ENCODE measurements at regions not wholly inside any gene's neighbourhood (a gene's known extent, or its start where the extent isn't known, plus 50 kb on each side); places are given as distances from the start of the nearest gene placed in this dataset.

- no peak for ATAC-seq (ENCODE audit: insufficient read depth, low FRiP score)
- peaks cover 0 to 12% (median 5%) of the 10 kb centered on the region in 3 donors for H3K27me3 ChIP-seq (ENCODE audit: control insufficient read depth in 3 of 3, insufficient read depth in 3 of 3, low read length in 2 of 3)
Observed at GRCh38 chr21:37987668-37988067, 71.4 kb upstream of the KCNJ6 start.

GRCh38 chr21:37993071-37993470 lies 76.8 kb upstream of the KCNJ6 start:
- no peak for TF ChIP-seq CTCF (IDR thresholded peaks at IDR 0.05; ENCODE audit: control extremely low read depth, extremely low read depth)
- no peak for DNase-seq
- H3K4me1 ChIP-seq (ENCODE audit: control insufficient read depth in 5 of 5, insufficient read depth in 5 of 5, low read length in 5 of 5): no peaks in the 10 kb centered on the region
- no peak overlapping the region for H3K4me3 ChIP-seq
- no peak overlapping the region for H3K27ac ChIP-seq (ENCODE audit: low read depth in 1 of 2, low read length in 1 of 2)
- no peak overlapping the region for H3K9ac ChIP-seq (ENCODE audit: insufficient read depth in 1 of 2, low read length in 2 of 2)
- no peak for ATAC-seq (ENCODE audit: insufficient read depth, low FRiP score)
- no peaks in the 10 kb centered on the region for H3K27me3 ChIP-seq (ENCODE audit: control insufficient read depth in 3 of 3, insufficient read depth in 3 of 3, low read length in 2 of 3)
- H3K36me3 ChIP-seq (ENCODE audit: control insufficient read depth in 4 of 4, insufficient read depth in 4 of 4, low read length in 4 of 4): no peaks in the 10 kb centered on the region
- peaks cover 0 to 5% (median 0%) of the 10 kb centered on the region in 4 donors for H3K9me3 ChIP-seq (ENCODE audit: control insufficient read depth in 4 of 4, insufficient read depth in 3 of 4, low read length in 3 of 4)
- 83 to 92% methylated on average over 1 of the region's 1 CpG for WGBS, 2 donors

More at GRCh38 chr21:37987668-37988067, 71.4 kb upstream of the KCNJ6 start:
- no peak overlapping the region for H3K4me3 ChIP-seq
- H3K9me3 ChIP-seq (ENCODE audit: control insufficient read depth in 4 of 4, insufficient read depth in 3 of 4, low read length in 3 of 4): peaks cover 0 to 5% (median 0%) of the 10 kb centered on the region in 4 donors
- peaks cover 0 to 8% (median 0%) of the 10 kb centered on the region in 5 donors for H3K4me1 ChIP-seq (ENCODE audit: control insufficient read depth in 5 of 5, insufficient read depth in 5 of 5, low read length in 5 of 5)
- no peak overlapping the region for H3K27ac ChIP-seq (ENCODE audit: low read depth in 1 of 2, low read length in 1 of 2)
- H3K36me3 ChIP-seq (ENCODE audit: control insufficient read depth in 4 of 4, insufficient read depth in 4 of 4, low read length in 4 of 4): no peaks in the 10 kb centered on the region
- DNase-seq: no peak
- TF ChIP-seq CTCF (IDR thresholded peaks at IDR 0.05; ENCODE audit: control extremely low read depth, extremely low read depth): no peak
- no peak overlapping the region for H3K9ac ChIP-seq (ENCODE audit: insufficient read depth in 1 of 2, low read length in 2 of 2)
- 89 to 90% methylated on average over 5 of the region's 5 CpGs for WGBS, 2 donors

- Histone ChIP-seq H3K4me1 (ENCODE audit: control insufficient read depth in 5 of 5, insufficient read depth in 5 of 5, low read length in 5 of 5) (no peaks in the 10 kb centered on the region), H3K27ac (ENCODE audit: low read depth in 1 of 2, low read length in 1 of 2) (no peak overlapping the region), H3K36me3 (ENCODE audit: control insufficient read depth in 4 of 4, insufficient read depth in 4 of 4, low read length in 4 of 4) (no peaks in the 10 kb centered on the region), H3K27me3 (ENCODE audit: control insufficient read depth in 3 of 3, insufficient read depth in 3 of 3, low read length in 2 of 3) (no peaks in the 10 kb centered on the region), H3K9me3 (ENCODE audit: control insufficient read depth in 4 of 4, insufficient read depth in 3 of 4, low read length in 3 of 4) (peaks cover 0 to 5% (median 0%) of the 10 kb centered on the region in 4 donors), H3K9ac (ENCODE audit: insufficient read depth in 1 of 2, low read length in 2 of 2) (no peak overlapping the region), H3K4me3 (no peak overlapping the region)
- DNase-seq (no peak), ATAC-seq (ENCODE audit: insufficient read depth, low FRiP score) (no peak)
- TF ChIP-seq CTCF (IDR thresholded peaks at IDR 0.05; ENCODE audit: control extremely low read depth, extremely low read depth): no peak
- 86 to 87% methylated on average over 4 of the region's 4 CpGs for WGBS, 2 donors
Observed at GRCh38 chr21:37994211-37994610, 78.0 kb upstream of the KCNJ6 start.

GRCh38 chr21:38012672-38013071 lies 96.4 kb upstream of the KCNJ6 start:
- ATAC-seq (ENCODE audit: insufficient read depth, low FRiP score): no peak
- no peaks in the 10 kb centered on the region for H3K36me3 ChIP-seq (ENCODE audit: control insufficient read depth in 4 of 4, insufficient read depth in 4 of 4, low read length in 4 of 4)
- 68 to 89% methylated on average over 4 of the region's 4 CpGs for WGBS, 2 donors

More at GRCh38 chr21:38012672-38013071, 96.4 kb upstream of the KCNJ6 start:
- Histone ChIP-seq H3K4me3 (no peak overlapping the region), H3K9me3 (ENCODE audit: control insufficient read depth in 4 of 4, insufficient read depth in 3 of 4, low read length in 3 of 4) (peaks cover 0 to 4% (median 0%) of the 10 kb centered on the region in 4 donors), H3K4me1 (ENCODE audit: control insufficient read depth in 5 of 5, insufficient read depth in 5 of 5, low read length in 5 of 5) (no peaks in the 10 kb centered on the region), H3K27ac (ENCODE audit: low read depth in 1 of 2, low read length in 1 of 2) (no peak overlapping the region), H3K9ac (ENCODE audit: insufficient read depth in 1 of 2, low read length in 2 of 2) (no peak overlapping the region), H3K27me3 (ENCODE audit: control insufficient read depth in 3 of 3, insufficient read depth in 3 of 3, low read length in 2 of 3) (no peaks in the 10 kb centered on the region)
- TF ChIP-seq CTCF (IDR thresholded peaks at IDR 0.05; ENCODE audit: control extremely low read depth, extremely low read depth): no peak
- peak in 2 of 3 donors; percentile 18 to 34 for DNase-seq

Measured in lung (tissue), 11 donors.